DND-41 (cell line): ENCODE measurements at regions not wholly inside any gene's neighbourhood (a gene's known extent, or its start where the extent isn't known, plus 50 kb on each side); places are given as distances from the start of the nearest gene placed in this dataset.

Experiments
- EZH2 ChIP-seq: IDR thresholded peaks from 3 replicates; pipeline ENCODE4 v1.6.1; 2012; ENCODE audit warnings: borderline replicate concordance, low read depth, mild to moderate bottlenecking, moderate library complexity, low read length, inconsistent platforms; ENCODE audit not compliant: severe bottlenecking
- TF ChIP-seq, protein P1 (sequence below): IDR thresholded peaks from 2 replicates; pipeline ENCODE4 v1.5.1; 2012; ENCODE audit warnings: borderline replicate concordance, low read length, moderate library complexity, mild to moderate bottlenecking; ENCODE audit not compliant: poor library complexity, severe bottlenecking; ENCODE audit errors: extremely low read depth

DNA sequence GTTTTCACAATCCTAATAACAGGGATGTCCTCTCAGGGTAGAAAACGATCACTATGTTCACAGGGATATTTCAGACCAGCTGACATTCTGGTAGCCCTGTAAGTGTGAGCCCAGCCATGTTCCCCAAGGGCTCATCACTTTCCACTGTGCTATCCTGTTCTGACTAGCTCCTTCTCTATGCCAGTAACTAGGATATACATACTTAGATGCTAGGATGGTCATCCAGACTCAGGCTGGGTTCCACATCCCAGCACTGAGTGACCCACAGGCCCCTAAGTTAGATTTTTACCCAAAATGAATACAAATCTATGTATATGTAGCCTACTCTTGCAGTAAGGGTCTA, 83.0 kb downstream of the CD164 start:
- no peak for TF ChIP-seq EZH2
- TF ChIP-seq, protein P1, sequence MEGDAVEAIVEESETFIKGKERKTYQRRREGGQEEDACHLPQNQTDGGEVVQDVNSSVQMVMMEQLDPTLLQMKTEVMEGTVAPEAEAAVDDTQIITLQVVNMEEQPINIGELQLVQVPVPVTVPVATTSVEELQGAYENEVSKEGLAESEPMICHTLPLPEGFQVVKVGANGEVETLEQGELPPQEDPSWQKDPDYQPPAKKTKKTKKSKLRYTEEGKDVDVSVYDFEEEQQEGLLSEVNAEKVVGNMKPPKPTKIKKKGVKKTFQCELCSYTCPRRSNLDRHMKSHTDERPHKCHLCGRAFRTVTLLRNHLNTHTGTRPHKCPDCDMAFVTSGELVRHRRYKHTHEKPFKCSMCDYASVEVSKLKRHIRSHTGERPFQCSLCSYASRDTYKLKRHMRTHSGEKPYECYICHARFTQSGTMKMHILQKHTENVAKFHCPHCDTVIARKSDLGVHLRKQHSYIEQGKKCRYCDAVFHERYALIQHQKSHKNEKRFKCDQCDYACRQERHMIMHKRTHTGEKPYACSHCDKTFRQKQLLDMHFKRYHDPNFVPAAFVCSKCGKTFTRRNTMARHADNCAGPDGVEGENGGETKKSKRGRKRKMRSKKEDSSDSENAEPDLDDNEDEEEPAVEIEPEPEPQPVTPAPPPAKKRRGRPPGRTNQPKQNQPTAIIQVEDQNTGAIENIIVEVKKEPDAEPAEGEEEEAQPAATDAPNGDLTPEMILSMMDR, result no peak
